Activated naive CD8-positive, alpha-beta T cell treated with anti-CD3 and anti-CD28 coated beads for 36 hours (primary cell): ENCODE measurements at regions not wholly inside any gene's neighbourhood (a gene's known extent, or its start where the extent isn't known, plus 50 kb on each side); places are given as distances from the start of the nearest gene placed in this dataset.
"Not testable (repeated sequence)": the region's sequence is repeated elsewhere in the genome, so short reads cannot be mapped to it uniquely, and the experiment has no call there.

Experiments used
- DNase-seq: peaks from one replicate; pipeline ENCODE4 v3.0.0; 2021
- H3K27ac Mint-ChIP-seq: one replicate; pipeline ENCODE4 v1.8.0; 2022; ENCODE audit warnings: mild to moderate bottlenecking, moderate library complexity, mixed read lengths
- H3K27me3 Mint-ChIP-seq: one replicate; pipeline ENCODE4 v1.8.0; 2022; ENCODE audit warnings: mild to moderate bottlenecking, mixed read lengths
- H3K36me3 Mint-ChIP-seq: one replicate; pipeline ENCODE4 v1.8.0; 2021; ENCODE audit warnings: mild to moderate bottlenecking, mixed read lengths
- H3K4me1 Mint-ChIP-seq: one replicate; pipeline ENCODE4 v1.8.0; 2021; ENCODE audit warnings: mixed read lengths
- H3K4me3 Mint-ChIP-seq: one replicate; pipeline ENCODE4 v1.8.0; 2022; ENCODE audit warnings: mild to moderate bottlenecking, moderate library complexity, mixed read lengths
- H3K9me3 Mint-ChIP-seq: one replicate; pipeline ENCODE4 v1.8.0; 2022; ENCODE audit warnings: mixed read lengths

GRCh38 chr3:118607915-118608820 is 426.5 kb downstream of the IGSF11 start:
- Mint-ChIP-seq H3K36me3 (no peaks in the 10 kb centered on the region), H3K27ac (no peak overlapping the region), H3K4me3 (no peak overlapping the region), H3K27me3 (no peaks in the 10 kb centered on the region), H3K4me1 (no peaks in the 10 kb centered on the region), H3K9me3 (peaks cover 3% of the 10 kb centered on the region)
- DNase-seq, result no peak

GRCh38 chr3:118618247-118619040 is 416.2 kb downstream of the IGSF11 start:
- H3K9me3 Mint-ChIP-seq, result no peaks in the 10 kb centered on the region
- no peaks in the 10 kb centered on the region for H3K4me1 Mint-ChIP-seq
- no peaks in the 10 kb centered on the region for H3K36me3 Mint-ChIP-seq
- H3K4me3 Mint-ChIP-seq, result no peak overlapping the region
- DNase-seq, result no peak
- no peak overlapping the region for H3K27ac Mint-ChIP-seq
- no peaks in the 10 kb centered on the region for H3K27me3 Mint-ChIP-seq

GRCh38 chr3:118626453-118626852 is 408.2 kb downstream of the IGSF11 start:
- Mint-ChIP-seq H3K27me3 (peaks cover 5% of the 10 kb centered on the region), H3K4me3 (no peak overlapping the region), H3K27ac (no peak overlapping the region), H3K36me3 (no peaks in the 10 kb centered on the region), H3K9me3 (no peaks in the 10 kb centered on the region), H3K4me1 (peaks cover 1% of the 10 kb centered on the region)
- DNase-seq, result no peak

GRCh38 chr3:118628704-118629341 is 405.8 kb downstream of the IGSF11 start:
- Mint-ChIP-seq H3K27me3 (peaks cover 5% of the 10 kb centered on the region), H3K9me3 (no peaks in the 10 kb centered on the region), H3K4me1 (peaks cover 1% of the 10 kb centered on the region), H3K36me3 (no peaks in the 10 kb centered on the region), H3K4me3 (no peak overlapping the region), H3K27ac (no peak overlapping the region)
- DNase-seq, result peak; percentile 10

GRCh38 chr3:118629821-118630220 is 404.8 kb downstream of the IGSF11 start:
- H3K36me3 Mint-ChIP-seq, result no peaks in the 10 kb centered on the region
- peaks cover 5% of the 10 kb centered on the region for H3K27me3 Mint-ChIP-seq
- no peak overlapping the region for H3K4me3 Mint-ChIP-seq
- no peak for DNase-seq
- H3K9me3 Mint-ChIP-seq, result no peaks in the 10 kb centered on the region
- no peak overlapping the region for H3K27ac Mint-ChIP-seq
- H3K4me1 Mint-ChIP-seq, result peaks cover 1% of the 10 kb centered on the region

GRCh38 chr3:118635711-118636110 is 398.9 kb downstream of the IGSF11 start:
- Mint-ChIP-seq H3K27me3 (peaks cover 7% of the 10 kb centered on the region), H3K4me1 (no peaks in the 10 kb centered on the region), H3K27ac (no peak overlapping the region), H3K4me3 (no peak overlapping the region), H3K36me3 (no peaks in the 10 kb centered on the region), H3K9me3 (no peaks in the 10 kb centered on the region)
- no peak for DNase-seq

GRCh38 chr3:118636841-118637240 is 397.8 kb downstream of the IGSF11 start:
- no peak for DNase-seq
- H3K27me3 Mint-ChIP-seq, result peaks cover 7% of the 10 kb centered on the region
- H3K4me3 Mint-ChIP-seq, result no peak overlapping the region
- no peaks in the 10 kb centered on the region for H3K9me3 Mint-ChIP-seq
- no peaks in the 10 kb centered on the region for H3K4me1 Mint-ChIP-seq
- no peaks in the 10 kb centered on the region for H3K36me3 Mint-ChIP-seq
- H3K27ac Mint-ChIP-seq, result no peak overlapping the region

- no peak overlapping the region for H3K27ac Mint-ChIP-seq
- peaks cover 7% of the 10 kb centered on the region for H3K27me3 Mint-ChIP-seq
- no peaks in the 10 kb centered on the region for H3K9me3 Mint-ChIP-seq
- H3K4me1 Mint-ChIP-seq, result no peaks in the 10 kb centered on the region
- H3K4me3 Mint-ChIP-seq, result no peak overlapping the region
- DNase-seq, result no peak
- H3K36me3 Mint-ChIP-seq, result no peaks in the 10 kb centered on the region
Observed at GRCh38 chr3:118637846-118638245, 396.8 kb downstream of the IGSF11 start.

- H3K9me3 Mint-ChIP-seq, result no peaks in the 10 kb centered on the region
- H3K36me3 Mint-ChIP-seq, result no peaks in the 10 kb centered on the region
- H3K27ac Mint-ChIP-seq, result no peak overlapping the region
- no peaks in the 10 kb centered on the region for H3K4me1 Mint-ChIP-seq
- no peak for DNase-seq
- H3K4me3 Mint-ChIP-seq, result no peak overlapping the region
- peaks cover 7% of the 10 kb centered on the region for H3K27me3 Mint-ChIP-seq
Observed at GRCh38 chr3:118641608-118642007, 393.0 kb downstream of the IGSF11 start.

GRCh38 chr3:118671192-118671591 is 363.5 kb downstream of the IGSF11 start:
- H3K27me3 Mint-ChIP-seq, result no peaks in the 10 kb centered on the region
- no peaks in the 10 kb centered on the region for H3K4me1 Mint-ChIP-seq
- H3K9me3 Mint-ChIP-seq, result no peaks in the 10 kb centered on the region
- H3K4me3 Mint-ChIP-seq, result no peak overlapping the region
- no peak overlapping the region for H3K27ac Mint-ChIP-seq
- no peaks in the 10 kb centered on the region for H3K36me3 Mint-ChIP-seq
- DNase-seq, result no peak

- no peak overlapping the region for H3K27ac Mint-ChIP-seq
- DNase-seq, result no peak
- no peaks in the 10 kb centered on the region for H3K9me3 Mint-ChIP-seq
- no peaks in the 10 kb centered on the region for H3K4me1 Mint-ChIP-seq
- no peaks in the 10 kb centered on the region for H3K36me3 Mint-ChIP-seq
- no peaks in the 10 kb centered on the region for H3K27me3 Mint-ChIP-seq
- H3K4me3 Mint-ChIP-seq, result no peak overlapping the region
Observed at GRCh38 chr3:118675305-118675704, 359.3 kb downstream of the IGSF11 start.

GRCh38 chr3:118678663-118679062 is 356.0 kb downstream of the IGSF11 start:
- not testable (repeated sequence) for H3K27me3 Mint-ChIP-seq, H3K9me3 Mint-ChIP-seq, DNase-seq

GRCh38 chr3:118682921-118683320 is 351.7 kb downstream of the IGSF11 start:
- Mint-ChIP-seq H3K27me3 (peaks cover 3% of the 10 kb centered on the region), H3K4me3 (no peak overlapping the region), H3K36me3 (no peaks in the 10 kb centered on the region), H3K27ac (no peak overlapping the region), H3K4me1 (no peaks in the 10 kb centered on the region), H3K9me3 (no peaks in the 10 kb centered on the region)
- no peak for DNase-seq

More at GRCh38 chr3:118678663-118679062, 356.0 kb downstream of the IGSF11 start:
- not testable (repeated sequence) for H3K4me1 Mint-ChIP-seq, H3K4me3 Mint-ChIP-seq, H3K36me3 Mint-ChIP-seq, H3K27ac Mint-ChIP-seq

GRCh38 chr3:118683636-118684035 is 351.0 kb downstream of the IGSF11 start:
- no peak overlapping the region for H3K4me3 Mint-ChIP-seq
- H3K27ac Mint-ChIP-seq, result no peak overlapping the region
- H3K4me1 Mint-ChIP-seq, result no peaks in the 10 kb centered on the region
- H3K9me3 Mint-ChIP-seq, result no peaks in the 10 kb centered on the region
- peaks cover 3% of the 10 kb centered on the region for H3K27me3 Mint-ChIP-seq
- H3K36me3 Mint-ChIP-seq, result no peaks in the 10 kb centered on the region
- DNase-seq, result no peak

GRCh38 chr3:118688396-118688884 is 346.2 kb downstream of the IGSF11 start:
- H3K27ac Mint-ChIP-seq, result no peak overlapping the region
- H3K36me3 Mint-ChIP-seq, result no peaks in the 10 kb centered on the region
- H3K4me1 Mint-ChIP-seq, result no peaks in the 10 kb centered on the region
- no peaks in the 10 kb centered on the region for H3K9me3 Mint-ChIP-seq
- H3K4me3 Mint-ChIP-seq, result no peak overlapping the region
- no peak for DNase-seq
- no peaks in the 10 kb centered on the region for H3K27me3 Mint-ChIP-seq
